BE2C (cell line): ENCODE measurements at regions not wholly inside any gene's neighbourhood (a gene's known extent, or its start where the extent isn't known, plus 50 kb on each side); places are given as distances from the start of the nearest gene placed in this dataset.
"Not testable (repeated sequence)": the region's sequence is repeated elsewhere in the genome, so short reads cannot be mapped to it uniquely, and the experiment has no call there.

ENCODE experiments used
- DNase-seq: peaks from one replicate; pipeline ENCODE4 v3.0.0-alpha.2; 2020
- H3K27me3 ChIP-seq: fragments of 250-450 bp; sonication (Bioruptor Pico); 2 replicates; pipeline ENCODE4 v1.5.1; 2020; ENCODE audit warnings: mild to moderate bottlenecking
- H3K36me3 ChIP-seq: fragments of 250-450 bp; sonication (Bioruptor Pico); 2 replicates; pipeline ENCODE4 v1.5.1; 2020; ENCODE audit warnings: mild to moderate bottlenecking
- H3K4me1 ChIP-seq: fragments of 250-450 bp; sonication (Bioruptor Pico); 2 replicates; pipeline ENCODE4 v1.5.1; 2020
- H3K4me3 ChIP-seq: 2 replicates; pipeline ENCODE4 v1.5.1; 2011; ENCODE audit warnings: low read depth, low read length
- H3K9me3 ChIP-seq: fragments of 250-450 bp; sonication (Bioruptor Pico); 2 replicates; pipeline ENCODE4 v1.5.1; 2020
- CTCF ChIP-seq: IDR thresholded peaks from 2 replicates; pipeline ENCODE4 v1.5.1; 2012; ENCODE audit warnings: mild to moderate bottlenecking, low read depth, low read length

DNA sequence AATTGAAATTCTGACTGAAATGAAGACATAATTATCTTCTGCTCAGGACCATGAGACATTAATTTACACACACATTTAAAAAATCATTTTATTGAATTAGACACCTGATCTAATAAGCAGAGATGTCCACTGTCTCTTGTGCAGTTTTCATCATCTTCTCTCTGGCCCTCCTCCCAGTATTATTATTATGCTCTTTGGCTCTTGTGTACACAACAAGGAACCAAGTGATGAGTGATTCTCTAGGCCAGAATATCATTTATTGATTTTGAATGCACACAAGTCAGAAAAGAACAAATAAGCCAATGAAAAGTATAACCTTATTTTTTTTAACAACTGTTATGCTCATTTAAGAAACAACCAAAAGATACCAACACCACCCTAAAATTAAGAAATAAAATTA lies 244.7 kb upstream of the KRR1 start:
- H3K4me3 ChIP-seq = no peak overlapping the region
- TF ChIP-seq CTCF = no peak
- H3K4me1 ChIP-seq = peaks cover 7% of the 10 kb centered on the region
- H3K36me3 ChIP-seq = no peaks in the 10 kb centered on the region
- no peaks in the 10 kb centered on the region for H3K9me3 ChIP-seq
- no peaks in the 10 kb centered on the region for H3K27me3 ChIP-seq
- DNase-seq = no peak

DNA sequence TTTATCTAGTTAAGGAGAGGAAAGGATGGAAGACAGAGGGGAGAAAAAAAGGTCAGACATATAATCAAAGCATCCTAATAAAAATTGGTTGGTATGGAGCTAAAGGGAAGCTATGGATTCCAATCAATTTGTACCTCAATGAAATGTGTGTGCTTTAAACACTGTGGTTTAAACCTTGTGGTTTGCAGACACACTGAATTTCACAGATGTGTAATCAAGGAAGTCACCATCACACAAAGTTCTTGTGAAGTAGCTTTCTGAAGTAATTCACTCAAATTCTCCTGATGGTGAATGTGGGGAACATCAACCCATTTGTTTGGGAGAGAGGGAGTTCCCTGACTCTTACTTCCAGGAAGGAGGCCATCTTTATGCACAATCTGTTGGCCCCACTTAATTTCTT lies 243.3 kb upstream of the KRR1 start:
- H3K4me3 ChIP-seq = no peak overlapping the region
- no peaks in the 10 kb centered on the region for H3K27me3 ChIP-seq
- DNase-seq = no peak
- H3K36me3 ChIP-seq = no peaks in the 10 kb centered on the region
- peaks cover 4% of the 10 kb centered on the region for H3K4me1 ChIP-seq
- TF ChIP-seq CTCF = no peak
- H3K9me3 ChIP-seq = no peaks in the 10 kb centered on the region

- TF ChIP-seq CTCF = no peak
- DNase-seq = no peak
Measured at GRCh38 chr12:75754141-75754540, 242.7 kb upstream of the KRR1 start.

GRCh38 chr12:75751769-75752471 lies 240.5 kb upstream of the KRR1 start:
- no peaks in the 10 kb centered on the region for H3K4me1 ChIP-seq
- no peaks in the 10 kb centered on the region for H3K27me3 ChIP-seq
- H3K9me3 ChIP-seq = no peaks in the 10 kb centered on the region
- no peak overlapping the region for H3K4me3 ChIP-seq
- TF ChIP-seq CTCF = no peak
- H3K36me3 ChIP-seq = no peaks in the 10 kb centered on the region
- no peak for DNase-seq

More at GRCh38 chr12:75754141-75754540, 242.7 kb upstream of the KRR1 start:
- Histone ChIP-seq H3K9me3 (no peaks in the 10 kb centered on the region), H3K4me3 (no peak overlapping the region), H3K27me3 (no peaks in the 10 kb centered on the region), H3K4me1 (peaks cover 2% of the 10 kb centered on the region; the same call in 1 of the 2 replicates), H3K36me3 (no peaks in the 10 kb centered on the region)

DNA sequence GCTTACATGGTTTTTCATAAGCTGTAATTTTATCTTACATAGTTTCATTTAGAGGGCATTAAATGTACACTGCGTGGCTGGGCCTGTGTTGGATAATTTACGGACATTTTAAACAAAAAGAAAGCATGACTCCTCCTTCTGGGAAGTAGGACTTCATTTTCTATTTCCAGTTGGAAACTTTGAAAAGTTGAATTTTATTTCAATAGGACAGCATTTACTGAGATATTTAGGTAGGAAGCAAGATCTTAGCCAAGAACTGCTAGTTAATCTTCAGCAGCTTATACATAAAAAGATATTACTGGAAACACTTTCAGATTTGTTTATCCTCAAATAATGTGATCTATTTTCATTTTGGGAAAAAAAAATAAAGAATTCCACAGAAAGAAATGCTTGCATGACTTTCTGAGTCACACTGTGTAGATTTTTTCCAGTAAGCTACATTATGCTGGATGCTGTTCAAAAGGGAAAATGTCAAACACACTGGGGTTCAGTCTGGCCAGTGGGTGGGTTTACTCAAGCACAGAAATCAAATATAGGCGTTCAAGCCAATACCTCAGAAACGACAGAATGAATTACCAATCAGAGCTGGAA lies 239.4 kb upstream of the KRR1 start:
- Histone ChIP-seq H3K27me3 (no peaks in the 10 kb centered on the region), H3K4me3 (no peak overlapping the region), H3K4me1 (no peaks in the 10 kb centered on the region), H3K36me3 (no peaks in the 10 kb centered on the region), H3K9me3 (no peaks in the 10 kb centered on the region)
- no peak for TF ChIP-seq CTCF
- DNase-seq = no peak

DNA sequence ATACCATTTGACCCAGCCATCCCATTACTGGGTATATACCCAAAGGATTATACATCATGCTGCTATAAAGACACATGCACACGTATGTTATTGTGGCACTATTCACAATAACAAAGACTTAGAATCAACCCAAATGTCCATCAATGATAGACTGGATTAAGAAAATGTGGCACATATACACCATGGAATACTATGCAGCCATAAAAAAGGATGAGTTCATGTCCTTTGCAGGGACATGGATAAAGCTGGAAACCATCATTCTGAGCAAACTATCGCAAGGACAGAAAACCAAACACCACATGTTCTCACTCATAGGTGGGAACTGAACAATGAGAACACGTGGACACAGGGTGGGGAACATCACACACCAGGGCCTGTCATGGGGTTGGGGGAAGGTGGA lies 237.6 kb upstream of the KRR1 start:
- not testable (repeated sequence) for H3K27me3 ChIP-seq, H3K9me3 ChIP-seq, H3K36me3 ChIP-seq, H3K4me1 ChIP-seq, DNase-seq, H3K4me3 ChIP-seq
